Panc1 (cell line): ENCODE measurements at regions not wholly inside any gene's neighbourhood (a gene's known extent, or its start where the extent isn't known, plus 50 kb on each side); places are given as distances from the start of the nearest gene placed in this dataset.

ENCODE experiments used
- TCF7L2 ChIP-seq: IDR thresholded peaks from 2 replicates; pipeline ENCODE4 v1.6.1; 2011; ENCODE audit warnings: mild to moderate bottlenecking, low read depth, low read length, inconsistent platforms
- TF ChIP-seq, protein P1 (sequence below), 2 experiments: IDR thresholded peaks; 2 replicates each; pipeline ENCODE4 v1.6.1; 2011 to 2012; ENCODE audit warnings: low read depth in 2 of 2, control low read depth in 1 of 2, low read length in 1 of 2, mild to moderate bottlenecking in 1 of 2, moderate library complexity in 1 of 2; ENCODE audit not compliant: insufficient read depth in 1 of 2
- TF ChIP-seq, protein P2 (sequence below): fragments of 450-650 bp; IDR thresholded peaks from 2 replicates; pipeline ENCODE4 v1.5.1; 2017; ENCODE audit warnings: mild to moderate bottlenecking

DNA sequence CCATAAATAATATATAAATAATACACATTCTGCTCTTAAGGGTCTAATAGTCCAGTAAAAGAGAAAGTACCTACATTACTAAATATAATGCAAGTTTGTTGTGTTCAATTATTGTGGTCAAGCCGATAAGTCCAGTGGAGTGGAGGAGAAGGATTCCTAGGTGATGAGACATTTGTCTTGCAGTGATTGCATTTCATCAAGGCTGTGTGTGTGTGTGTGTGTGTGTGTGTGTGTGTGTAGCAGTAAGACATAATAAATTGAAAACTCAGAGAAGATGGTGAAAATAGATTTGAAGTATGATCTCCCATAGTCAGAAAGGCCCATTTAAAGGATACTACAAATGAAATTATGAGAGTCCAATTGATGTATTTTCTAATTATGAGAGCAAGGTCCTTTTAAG lies 192.5 kb upstream of the SEMA3C start:
- TF ChIP-seq, protein P1, sequence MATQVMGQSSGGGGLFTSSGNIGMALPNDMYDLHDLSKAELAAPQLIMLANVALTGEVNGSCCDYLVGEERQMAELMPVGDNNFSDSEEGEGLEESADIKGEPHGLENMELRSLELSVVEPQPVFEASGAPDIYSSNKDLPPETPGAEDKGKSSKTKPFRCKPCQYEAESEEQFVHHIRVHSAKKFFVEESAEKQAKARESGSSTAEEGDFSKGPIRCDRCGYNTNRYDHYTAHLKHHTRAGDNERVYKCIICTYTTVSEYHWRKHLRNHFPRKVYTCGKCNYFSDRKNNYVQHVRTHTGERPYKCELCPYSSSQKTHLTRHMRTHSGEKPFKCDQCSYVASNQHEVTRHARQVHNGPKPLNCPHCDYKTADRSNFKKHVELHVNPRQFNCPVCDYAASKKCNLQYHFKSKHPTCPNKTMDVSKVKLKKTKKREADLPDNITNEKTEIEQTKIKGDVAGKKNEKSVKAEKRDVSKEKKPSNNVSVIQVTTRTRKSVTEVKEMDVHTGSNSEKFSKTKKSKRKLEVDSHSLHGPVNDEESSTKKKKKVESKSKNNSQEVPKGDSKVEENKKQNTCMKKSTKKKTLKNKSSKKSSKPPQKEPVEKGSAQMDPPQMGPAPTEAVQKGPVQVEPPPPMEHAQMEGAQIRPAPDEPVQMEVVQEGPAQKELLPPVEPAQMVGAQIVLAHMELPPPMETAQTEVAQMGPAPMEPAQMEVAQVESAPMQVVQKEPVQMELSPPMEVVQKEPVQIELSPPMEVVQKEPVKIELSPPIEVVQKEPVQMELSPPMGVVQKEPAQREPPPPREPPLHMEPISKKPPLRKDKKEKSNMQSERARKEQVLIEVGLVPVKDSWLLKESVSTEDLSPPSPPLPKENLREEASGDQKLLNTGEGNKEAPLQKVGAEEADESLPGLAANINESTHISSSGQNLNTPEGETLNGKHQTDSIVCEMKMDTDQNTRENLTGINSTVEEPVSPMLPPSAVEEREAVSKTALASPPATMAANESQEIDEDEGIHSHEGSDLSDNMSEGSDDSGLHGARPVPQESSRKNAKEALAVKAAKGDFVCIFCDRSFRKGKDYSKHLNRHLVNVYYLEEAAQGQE (IDR thresholded peaks at IDR 0.05; ENCODE audit: insufficient read depth in 1 of 2, low read depth in 2 of 2, low read length in 1 of 2) = no peak
- no peak for TF ChIP-seq TCF7L2
- TF ChIP-seq, protein P2, sequence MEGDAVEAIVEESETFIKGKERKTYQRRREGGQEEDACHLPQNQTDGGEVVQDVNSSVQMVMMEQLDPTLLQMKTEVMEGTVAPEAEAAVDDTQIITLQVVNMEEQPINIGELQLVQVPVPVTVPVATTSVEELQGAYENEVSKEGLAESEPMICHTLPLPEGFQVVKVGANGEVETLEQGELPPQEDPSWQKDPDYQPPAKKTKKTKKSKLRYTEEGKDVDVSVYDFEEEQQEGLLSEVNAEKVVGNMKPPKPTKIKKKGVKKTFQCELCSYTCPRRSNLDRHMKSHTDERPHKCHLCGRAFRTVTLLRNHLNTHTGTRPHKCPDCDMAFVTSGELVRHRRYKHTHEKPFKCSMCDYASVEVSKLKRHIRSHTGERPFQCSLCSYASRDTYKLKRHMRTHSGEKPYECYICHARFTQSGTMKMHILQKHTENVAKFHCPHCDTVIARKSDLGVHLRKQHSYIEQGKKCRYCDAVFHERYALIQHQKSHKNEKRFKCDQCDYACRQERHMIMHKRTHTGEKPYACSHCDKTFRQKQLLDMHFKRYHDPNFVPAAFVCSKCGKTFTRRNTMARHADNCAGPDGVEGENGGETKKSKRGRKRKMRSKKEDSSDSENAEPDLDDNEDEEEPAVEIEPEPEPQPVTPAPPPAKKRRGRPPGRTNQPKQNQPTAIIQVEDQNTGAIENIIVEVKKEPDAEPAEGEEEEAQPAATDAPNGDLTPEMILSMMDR = no peak
